ENCODE measurements at regions not wholly inside any gene's neighbourhood (a gene's known extent, or its start where the extent isn't known, plus 50 kb on each side); places are given as distances from the start of the nearest gene placed in this dataset.

DNA sequence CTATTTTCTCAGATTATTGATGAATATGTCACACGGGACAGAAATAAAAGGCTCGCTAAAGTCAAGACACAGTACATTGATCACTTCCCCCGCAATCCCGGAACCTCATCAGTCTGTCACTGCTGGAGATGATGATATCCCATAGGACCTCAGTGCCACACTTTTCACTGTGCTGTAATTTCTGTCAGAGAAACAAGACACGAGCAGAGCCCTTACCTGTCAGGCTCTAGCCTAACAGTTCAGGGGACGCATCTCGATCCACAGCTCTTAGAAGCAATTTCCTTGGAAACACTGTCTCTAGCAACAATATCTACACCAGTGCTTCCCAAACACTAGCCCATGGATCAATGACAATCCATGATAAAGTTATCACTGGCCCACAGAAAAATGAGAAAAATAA is 140.0 kb downstream of the GRIN2B start:
- DNase-seq (ENCODE audit: low spot score) = no peak

DNA sequence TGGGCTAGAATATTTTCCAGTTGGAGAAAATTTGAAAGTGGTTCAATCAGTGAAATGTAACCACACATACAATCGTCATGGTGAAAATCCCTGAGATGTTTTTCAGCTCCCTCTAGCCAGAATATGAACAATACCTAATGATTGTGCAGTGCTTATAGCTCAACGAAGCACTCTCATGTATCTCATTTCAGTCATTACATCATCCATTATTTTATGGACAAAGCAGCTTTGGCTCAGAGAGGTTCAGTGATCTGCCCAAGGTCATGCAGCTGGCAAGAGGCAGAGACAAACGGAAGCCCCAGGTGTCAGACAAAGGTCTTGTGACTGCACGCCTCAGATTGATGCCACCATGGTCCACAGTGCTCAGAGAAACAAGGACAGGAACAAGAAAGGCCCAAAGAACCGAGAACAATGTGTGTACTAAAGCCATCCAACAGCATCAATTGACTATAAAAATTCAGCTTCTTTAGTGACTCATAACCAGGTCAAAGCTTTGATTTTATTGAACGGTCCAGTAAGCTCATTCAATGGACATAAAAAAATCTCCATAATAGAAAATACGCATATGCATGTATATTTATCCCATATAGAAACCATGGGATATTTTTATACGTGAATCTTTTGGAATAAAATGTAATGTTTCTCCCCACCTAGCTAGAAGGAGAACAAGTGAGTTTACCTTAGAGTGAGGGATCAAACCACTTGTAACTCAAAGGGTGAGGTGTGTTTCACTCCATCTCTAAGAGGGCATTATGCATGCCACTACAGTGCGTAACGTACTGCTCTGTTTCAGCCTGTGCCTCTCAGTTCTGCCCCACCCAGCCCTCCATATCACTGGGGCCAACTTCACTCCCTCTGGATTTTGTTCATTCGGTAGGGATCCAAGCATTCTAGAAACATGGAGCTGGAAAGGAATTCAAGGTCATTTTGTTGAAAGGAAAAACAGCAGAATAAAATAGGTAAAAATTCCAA is 141.8 kb downstream of the GRIN2B start:
- no peak for DNase-seq (ENCODE audit: low spot score)

DNA sequence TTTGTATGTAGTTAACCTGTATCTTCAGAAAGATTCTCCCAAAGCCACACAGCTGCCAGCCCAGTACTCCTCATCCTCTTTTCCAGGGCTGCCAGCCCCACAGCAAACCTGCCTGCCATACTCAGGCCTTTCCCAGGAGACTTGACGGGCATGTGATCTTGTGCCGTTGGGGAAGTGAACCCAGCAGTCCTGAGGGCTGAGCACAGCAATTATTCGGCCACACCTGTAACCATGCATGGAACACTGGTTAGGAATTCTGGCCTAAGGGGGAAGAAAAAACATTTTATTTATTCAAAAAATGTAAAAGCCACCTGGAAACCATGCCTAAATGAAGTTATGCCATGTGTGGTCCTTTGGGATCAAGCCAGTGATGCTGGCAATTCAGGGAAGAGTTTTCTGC is 145.3 kb downstream of the GRIN2B start:
- no peak for DNase-seq (ENCODE audit: low spot score)

DNA sequence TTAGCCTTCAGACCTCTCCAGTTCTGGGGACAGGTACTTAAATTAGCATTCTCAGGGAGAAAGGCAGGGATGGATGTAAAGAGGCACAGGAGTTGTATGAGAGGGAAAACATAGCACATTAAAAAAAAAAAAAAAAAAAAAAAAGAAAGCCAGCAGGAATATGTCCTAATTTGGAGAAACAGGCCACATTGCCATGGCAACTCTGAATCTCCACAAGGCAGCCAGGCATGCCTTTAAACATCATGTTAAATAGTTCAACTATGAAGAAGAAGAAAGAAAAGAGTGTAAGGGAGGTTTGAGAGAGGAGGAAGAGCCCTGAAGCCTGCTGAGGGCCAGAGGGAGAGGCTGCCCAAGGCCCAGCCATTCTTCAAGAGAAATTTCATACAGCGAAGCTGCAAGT is 145.8 kb downstream of the GRIN2B start:
- DNase-seq (ENCODE audit: low spot score) = no peak

DNA sequence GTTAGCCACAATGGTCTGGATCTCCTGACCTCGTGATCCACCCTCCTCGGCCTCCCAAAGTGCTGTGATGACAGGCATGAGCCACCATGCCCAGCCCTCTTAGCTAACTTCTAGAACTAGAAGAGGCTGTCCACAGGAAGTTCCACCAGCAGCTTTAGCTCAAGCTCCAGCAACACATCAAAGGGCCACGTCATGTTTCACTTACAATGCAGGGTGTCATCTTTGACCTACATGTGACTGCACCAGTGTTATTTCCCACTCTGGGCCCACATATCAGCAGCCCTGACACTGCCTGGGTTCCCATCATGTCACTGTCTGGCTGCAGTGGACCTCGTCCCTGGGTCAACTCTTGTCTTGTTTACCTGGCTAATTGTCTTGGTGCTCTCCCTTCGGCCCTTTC is 147.2 kb downstream of the GRIN2B start:
- DNase-seq (ENCODE audit: low spot score) = no peak

DNA sequence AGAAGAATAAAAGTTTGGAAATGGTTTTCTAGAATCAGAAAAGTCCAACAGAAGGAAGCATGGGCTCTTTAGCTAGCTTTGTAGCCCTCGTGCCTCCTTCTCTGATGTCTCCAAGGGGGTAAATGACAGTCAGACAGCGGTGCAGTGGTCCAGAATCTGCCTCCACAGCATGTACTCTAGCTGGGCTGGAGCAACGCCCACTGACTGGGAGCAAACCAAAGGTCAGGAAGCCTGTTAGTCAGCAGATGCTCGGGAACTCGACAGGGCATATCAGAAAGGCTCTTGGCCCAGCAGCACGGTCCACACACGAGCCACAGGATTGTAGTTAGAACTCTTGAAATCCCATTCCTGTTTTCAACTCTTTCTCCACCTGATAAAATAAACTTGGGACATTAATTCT is 164.3 kb downstream of the GRIN2B start:
- no peak for DNase-seq (ENCODE audit: low spot score)

DNA sequence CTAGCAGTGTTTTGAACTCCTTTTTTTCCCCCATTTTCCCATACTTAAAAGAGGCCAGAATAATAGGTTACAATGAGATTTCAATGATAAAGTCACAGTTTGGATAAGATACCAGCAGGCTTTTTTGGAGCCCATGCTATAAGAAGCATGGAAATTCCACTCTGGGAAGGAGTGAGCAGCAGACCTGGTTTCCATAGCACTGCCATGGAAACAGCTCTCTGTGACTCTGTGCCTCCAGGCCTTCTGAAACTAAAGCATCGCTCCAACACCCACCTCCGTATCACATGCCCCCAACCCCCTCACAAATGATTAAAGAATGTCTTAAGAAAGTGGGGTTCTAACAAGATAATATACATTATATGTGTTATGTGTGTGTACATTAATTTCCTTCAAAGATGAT is 165.0 kb downstream of the GRIN2B start:
- DNase-seq (ENCODE audit: low spot score) = no peak

DNA sequence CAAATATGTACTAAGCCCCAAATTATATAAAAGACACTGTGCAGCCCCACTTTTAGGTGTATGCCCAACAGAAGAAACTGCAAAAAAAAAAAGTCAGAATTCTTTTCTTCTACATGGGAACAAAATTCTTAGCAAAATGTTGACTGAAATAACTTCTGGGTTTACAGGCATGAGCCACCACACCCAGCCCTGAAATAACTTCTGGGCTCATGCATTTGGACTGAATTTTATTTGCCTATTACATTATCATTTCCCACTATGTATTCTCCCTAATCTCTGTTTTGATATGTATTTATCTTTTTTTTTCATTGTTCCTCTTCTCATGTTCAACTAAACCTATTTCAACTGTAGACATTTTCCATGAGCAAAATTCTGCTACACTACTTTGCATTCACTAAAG is 169.2 kb downstream of the GRIN2B start:
- DNase-seq (ENCODE audit: low spot score) = no peak

DNA sequence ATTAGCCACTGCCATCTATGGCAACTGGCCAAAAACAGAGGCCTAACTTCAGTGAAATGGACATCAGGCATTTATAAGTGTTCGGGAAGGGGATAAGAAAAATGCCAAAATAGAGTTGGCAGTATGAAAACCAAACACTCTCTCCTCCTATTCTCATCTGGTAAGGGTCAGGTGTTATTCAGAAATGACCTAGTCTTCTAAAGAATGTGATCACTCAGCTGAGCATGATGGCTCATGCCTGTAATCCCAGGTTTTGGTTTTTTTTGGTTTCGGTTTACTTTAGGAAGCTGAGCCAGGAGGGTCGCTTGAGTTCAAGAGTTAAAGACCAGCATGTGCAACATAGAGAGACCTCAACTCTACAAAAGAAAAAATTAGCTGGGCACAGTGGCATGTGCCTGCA is 170.3 kb downstream of the GRIN2B start:
- no peak for DNase-seq (ENCODE audit: low spot score)

DNA sequence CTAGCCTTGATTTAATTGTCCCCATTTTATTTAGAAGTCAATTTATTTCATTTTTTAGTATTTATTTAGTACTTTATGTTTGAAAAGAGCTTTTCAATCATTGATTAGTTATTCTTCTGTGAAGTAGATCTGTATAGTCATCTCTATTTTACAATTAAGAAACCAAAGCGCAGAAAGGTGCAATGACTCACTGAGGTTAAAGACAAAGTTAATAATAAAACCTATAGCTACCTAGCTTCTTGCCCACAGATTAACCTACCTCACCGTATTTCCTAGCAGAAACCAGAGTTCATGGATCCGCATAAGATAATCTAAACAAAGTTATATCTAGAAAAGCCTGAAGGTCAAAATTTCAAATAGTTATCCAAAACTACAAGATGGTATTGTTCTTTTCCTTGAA is 176.4 kb downstream of the GRIN2B start:
- DNase-seq (ENCODE audit: low spot score) = no peak

DNA sequence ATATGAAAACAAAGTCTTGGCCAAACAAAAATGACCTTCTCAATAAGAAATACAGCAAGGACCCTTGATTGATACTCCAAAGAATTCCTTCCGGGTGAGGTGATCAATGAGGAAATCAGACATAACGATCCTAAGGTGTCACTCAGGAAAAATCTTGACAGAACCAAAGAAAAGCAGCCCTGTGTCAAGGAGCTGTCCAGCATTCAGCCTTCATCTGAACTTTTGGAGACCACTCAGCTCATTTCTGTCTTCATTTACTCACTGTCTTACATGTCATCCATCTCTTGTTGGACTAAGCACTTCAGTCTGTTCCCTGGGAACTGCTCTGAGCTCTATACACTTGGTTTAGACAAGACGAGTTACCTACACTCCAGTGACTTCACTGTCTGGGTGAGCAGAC is 179.9 kb downstream of the GRIN2B start:
- DNase-seq (ENCODE audit: low spot score) = no peak

DNA sequence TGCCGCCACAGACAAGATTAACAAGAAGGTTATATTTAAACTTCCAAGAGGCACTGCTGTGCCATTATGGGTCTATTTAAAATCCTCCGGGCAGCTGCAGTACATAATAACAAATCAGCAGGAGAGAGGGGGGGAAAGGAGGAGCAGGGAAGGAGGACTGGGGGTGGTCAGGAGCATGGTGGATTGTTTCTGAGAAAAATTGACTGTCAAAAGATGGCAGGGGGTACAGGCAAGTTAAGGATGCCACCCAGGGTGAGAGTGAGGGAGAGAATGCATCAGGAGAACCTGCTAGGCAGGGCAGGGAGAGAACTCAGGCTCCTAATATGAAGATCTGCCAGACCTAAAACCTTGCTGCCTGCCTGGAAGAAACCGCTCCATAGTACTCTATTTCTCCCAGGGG is 181.8 kb downstream of the GRIN2B start:
- no peak for DNase-seq (ENCODE audit: low spot score)

DNA sequence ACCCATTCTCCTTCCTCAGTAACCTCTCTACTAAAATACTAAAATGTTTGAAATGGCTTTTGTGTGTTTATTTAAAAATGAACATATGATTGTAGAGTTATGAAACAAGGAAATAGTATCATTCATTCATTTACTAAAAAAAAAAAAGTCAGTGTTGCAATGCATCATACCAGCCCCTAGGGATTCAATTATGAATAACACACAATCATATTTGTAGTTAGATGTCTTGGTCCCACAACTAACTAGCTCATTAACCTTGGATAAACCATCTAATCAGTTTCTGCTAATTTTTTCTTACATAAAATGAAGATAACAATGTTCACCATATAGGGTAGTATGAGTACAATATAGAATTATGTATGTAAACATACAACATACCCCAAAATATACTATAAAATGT is 183.2 kb downstream of the GRIN2B start:
- DNase-seq (ENCODE audit: low spot score) = no peak

DNA sequence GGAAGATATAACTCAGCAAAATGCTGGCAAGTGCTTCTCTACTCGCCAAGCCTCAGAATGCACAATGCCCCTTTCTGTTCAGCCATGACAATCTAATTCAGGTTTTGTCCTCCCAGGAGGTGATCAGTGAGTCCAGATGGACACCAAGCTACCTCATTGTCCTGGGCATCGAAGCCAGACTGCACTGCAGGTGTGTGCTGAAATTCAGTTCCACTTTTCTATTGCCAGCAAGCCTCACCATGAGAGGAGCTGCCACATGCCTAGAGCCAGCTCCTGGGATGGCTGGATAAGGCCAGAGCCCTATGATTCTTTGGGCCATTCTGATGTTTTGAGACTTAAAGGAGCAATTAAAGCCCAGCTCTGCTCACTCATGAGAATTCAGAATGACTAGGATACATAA is 186.7 kb downstream of the GRIN2B start:
- no peak for DNase-seq (ENCODE audit: low spot score)

DNA sequence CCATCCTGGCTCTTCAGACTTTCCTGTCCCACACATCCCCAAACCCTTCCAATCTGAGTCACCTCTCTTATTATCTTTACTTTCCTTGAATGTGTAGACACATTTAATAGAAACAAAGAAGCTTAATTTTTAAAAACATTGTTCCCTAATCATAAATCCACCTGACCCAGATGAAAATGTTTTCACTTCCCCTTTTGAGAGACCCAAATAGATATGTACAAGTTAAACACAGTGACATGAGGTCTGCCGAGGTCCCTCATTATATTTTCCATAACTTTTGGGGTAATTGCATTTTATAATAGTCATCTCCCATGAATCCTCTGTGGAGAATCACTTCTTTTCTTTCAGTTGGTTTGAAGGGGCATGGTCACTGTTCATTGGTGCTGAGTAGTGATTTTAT is 191.1 kb downstream of the GRIN2B start:
- no peak for DNase-seq (ENCODE audit: low spot score)

DNA sequence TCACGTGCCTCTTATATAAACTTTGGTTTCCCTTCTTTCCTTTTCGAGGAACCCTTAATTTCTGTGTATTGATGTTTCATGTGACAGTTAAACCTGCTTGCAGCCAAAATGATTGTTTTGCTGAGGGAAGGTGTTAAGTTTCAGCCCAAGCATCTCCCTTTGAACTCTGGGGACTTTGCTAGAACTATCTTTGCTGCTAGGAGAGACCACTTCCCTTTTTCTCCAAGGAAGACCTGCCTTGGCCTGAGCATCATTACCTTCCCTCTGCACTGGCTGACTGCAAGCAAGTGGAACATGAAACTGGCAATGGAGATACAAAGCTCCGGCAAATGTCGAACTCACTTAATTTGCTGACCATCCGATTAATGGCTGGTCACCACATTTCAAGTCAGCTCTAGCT is 192.8 kb downstream of the GRIN2B start:
- no peak for DNase-seq (ENCODE audit: low spot score)

DNA sequence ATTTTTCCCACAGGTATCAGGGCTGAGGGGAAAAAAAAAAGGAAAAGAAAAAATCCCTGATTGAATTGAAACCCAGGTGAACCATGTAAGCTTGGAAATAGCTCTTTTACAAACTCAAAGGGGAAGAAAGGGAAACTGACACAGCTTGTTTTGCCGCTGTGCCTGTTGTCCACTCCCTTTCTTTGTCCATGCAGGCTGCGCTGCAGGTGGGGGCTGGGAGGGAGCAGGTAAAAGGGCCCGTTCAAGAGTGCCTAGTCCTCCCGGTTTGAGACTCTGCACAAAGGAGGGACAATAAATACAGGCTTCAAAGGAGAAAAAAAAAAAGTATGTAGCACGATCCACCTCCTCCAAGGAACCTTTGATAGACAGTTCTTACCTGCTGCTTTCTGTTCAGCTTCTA is 194.8 kb downstream of the GRIN2B start:
- no peak for DNase-seq (ENCODE audit: low spot score)

DNA sequence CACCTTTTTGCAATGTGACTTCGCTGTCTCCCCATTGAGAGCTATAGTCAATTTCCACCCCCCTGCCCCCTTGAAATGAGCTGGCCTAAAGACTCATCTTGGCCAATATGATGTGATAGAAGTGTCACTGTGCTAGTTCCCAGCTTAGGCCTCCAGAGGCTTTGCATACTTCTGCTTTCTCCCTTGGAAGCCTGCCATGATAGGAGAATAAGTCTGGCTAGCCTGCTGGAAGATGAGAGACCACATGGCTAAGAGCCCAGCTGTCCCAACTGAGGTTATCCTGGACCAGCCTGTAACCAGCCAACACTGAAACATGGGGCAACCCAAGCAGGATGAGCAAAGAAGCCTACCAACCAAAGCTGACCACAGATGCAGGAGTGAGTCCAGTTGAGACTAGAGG is 196.9 kb downstream of the GRIN2B start:
- DNase-seq (ENCODE audit: low spot score) = no peak

DNA sequence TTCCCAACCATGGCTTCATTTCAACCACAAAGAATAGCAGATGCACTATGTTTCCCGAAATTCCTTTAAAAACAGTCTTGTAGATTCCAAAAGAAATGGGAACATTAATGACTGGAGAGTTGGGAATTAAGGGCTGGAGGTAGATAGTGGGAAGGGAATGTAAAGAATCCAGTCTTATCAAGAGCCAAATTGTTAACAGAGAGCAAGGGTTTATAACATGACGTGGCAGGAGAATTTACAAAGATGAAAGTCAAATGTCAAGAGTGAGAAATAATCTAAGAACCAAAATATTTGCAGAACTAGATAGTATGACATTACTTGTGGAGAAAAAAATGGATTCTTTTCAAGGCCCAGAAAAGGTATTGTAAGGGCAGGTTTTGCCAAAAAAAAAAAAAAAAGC is 200.9 kb downstream of the GRIN2B start:
- DNase-seq (ENCODE audit: low spot score) = no peak

DNA sequence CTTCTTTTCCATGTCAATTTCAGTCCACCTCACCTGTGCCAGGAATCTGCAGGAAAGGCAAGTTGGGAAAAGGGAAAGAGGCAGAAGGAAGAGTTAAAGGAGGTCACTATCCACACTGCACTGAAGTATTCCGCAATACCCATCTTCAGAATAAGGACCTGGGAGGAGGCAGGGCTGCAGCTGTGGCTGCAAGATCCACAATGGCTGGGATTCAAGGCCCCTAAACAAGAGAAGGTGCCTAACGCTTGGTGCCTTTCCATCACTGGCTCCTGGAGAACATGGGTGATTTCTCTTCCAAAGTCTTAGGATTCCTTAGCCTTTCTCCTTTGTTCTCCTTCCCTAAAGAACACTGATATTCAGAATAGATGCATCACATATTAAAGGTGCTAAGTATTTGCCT is 204.0 kb downstream of the GRIN2B start:
- DNase-seq (ENCODE audit: low spot score) = no peak

DNA sequence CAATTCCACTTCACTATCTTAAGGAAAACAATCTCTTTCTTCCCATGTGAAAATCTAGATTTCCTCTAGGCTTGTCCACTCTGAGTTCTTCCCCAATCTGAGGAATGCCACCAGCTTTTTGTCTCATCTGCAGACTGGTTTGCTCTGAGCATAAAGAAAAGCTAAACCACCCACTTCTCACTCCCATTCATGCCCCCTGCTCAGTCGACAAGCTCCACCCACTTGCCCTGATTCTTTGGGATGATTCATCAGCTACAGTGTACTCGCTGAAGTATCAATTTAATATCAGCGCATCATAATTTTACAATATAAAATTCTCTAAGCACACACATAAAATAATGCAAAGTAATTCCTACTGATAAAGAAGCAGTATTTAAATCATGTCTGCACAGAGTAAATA is 209.1 kb downstream of the GRIN2B start:
- no peak for DNase-seq (ENCODE audit: low spot score)

DNA sequence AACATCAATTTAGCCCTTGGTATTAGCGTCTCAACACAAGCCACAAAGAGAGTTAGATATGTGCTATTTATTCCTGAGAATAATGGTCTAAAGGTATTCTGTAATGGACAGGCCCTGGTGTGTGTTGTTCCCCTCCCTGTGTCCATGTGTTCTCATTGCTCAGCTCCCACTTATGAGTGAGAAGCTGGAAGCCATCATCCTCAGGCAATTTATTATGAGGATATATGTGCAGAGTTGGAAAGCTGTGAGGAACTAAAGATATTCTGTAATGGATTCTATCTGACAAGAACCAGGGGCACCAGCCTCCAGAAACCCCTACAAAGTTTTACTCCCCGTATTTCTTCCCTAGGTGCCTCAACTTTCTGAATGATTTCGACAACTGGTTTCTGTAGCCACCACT is 210.8 kb downstream of the GRIN2B start:
- DNase-seq (ENCODE audit: low spot score) = no peak

DNA sequence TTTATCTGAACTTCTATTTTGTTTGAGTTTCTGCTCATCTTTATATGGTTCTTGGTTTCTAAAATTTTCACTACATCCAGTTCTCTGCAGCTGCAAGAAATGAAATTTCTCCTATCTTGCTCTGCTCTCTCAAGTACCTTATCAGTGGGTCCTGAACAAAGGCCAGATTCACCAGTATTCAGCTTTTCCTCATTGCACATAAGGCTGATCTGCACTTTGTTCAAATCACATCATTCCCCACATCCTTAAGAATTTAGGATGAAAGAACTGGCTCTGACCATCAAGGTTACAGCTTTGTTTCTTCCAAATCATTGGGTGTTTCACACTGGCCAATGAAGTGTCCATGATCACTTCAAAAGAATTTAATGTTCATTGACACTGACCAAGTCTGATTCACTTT is 211.4 kb downstream of the GRIN2B start:
- DNase-seq (ENCODE audit: low spot score) = no peak

DNA sequence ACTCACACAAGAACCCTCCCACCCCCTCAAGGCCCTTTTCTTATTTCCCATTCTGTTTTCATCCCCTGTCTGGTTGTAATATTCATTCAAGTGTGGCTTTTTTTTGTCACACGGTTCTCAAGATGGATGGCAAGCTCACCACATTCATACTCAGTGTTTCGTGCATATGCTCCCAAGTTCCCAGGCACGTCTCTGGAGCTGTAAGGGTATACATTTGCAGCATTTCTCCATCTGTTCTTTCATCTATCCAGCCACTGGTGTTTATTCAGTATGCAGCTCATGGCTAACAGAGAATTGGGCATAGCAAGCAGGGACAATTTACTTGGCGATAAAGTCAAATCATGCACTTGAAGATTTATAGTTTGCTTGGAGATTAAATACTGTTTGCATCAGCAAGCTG is 212.1 kb downstream of the GRIN2B start:
- no peak for DNase-seq (ENCODE audit: low spot score)
